Testis (tissue), 2 donors: ENCODE measurements at regions not wholly inside any gene's neighbourhood (a gene's known extent, or its start where the extent isn't known, plus 50 kb on each side); places are given as distances from the start of the nearest gene placed in this dataset.

Experiments
- CTCF ChIP-seq, 3 experiments: fragments of 450-650 bp in 2 of 3; fragments of 200-600 bp in 1 of 3; sonication (generic) in 1 of 3; IDR thresholded peaks; one replicate each; pipeline ENCODE4 v1.5.1; 2016 to 2019; ENCODE audit warnings: antibody characterized with exemption in 3 of 3, mild to moderate bottlenecking in 2 of 3, moderate library complexity in 1 of 3
- POLR2A ChIP-seq: fragments of 450-650 bp; IDR thresholded peaks from one replicate; pipeline ENCODE4 v1.6.1; 2017; ENCODE audit warnings: antibody characterized with exemption, mild to moderate bottlenecking, moderate library complexity

GRCh38 chr7:66427956-66428355 lies 200.7 kb upstream of the KCTD7 start:
- TF ChIP-seq CTCF (IDR thresholded peaks at IDR 0.05) (no peak), POLR2A (no peak)
